Neural progenitor cell (in vitro differentiated cells): ENCODE measurements at regions not wholly inside any gene's neighbourhood (a gene's known extent, or its start where the extent isn't known, plus 50 kb on each side); places are given as distances from the start of the nearest gene placed in this dataset.

Source experiments
- EZH2 ChIP-seq: fragments of 200-600 bp; sonication (generic); IDR thresholded peaks from 2 replicates; pipeline ENCODE4 v1.6.1; 2017; ENCODE audit warnings: antibody characterized with exemption, mild to moderate bottlenecking, moderate library complexity
- EZH2phosphoT487 ChIP-seq: fragments of 200-600 bp; sonication (generic); IDR thresholded peaks from 2 replicates; pipeline ENCODE4 v1.6.1; 2017; ENCODE audit warnings: antibody characterized with exemption
- TF ChIP-seq, protein P1 (sequence below): fragments of 200-600 bp; sonication (generic); IDR thresholded peaks from 2 replicates; pipeline ENCODE4 v1.5.1; 2017; ENCODE audit warnings: antibody characterized with exemption, mild to moderate bottlenecking

DNA sequence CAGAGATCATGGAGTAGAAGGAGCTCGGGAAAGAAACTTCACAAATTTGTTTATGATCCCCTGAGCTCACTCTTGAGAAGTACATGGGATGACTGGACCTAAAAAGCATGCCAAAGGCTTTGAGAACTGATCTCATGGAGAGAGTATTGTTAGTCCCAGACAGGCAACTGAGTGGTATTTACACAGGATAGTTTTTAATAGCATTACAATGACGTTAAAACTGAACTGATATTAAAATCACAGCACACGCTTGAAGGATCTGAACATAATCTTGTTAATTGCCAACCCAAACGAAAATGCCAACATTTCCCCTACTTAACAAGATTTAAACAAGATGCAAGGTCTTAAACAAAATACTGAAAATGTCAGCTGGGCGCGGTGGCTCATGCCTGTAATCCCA lies 113.2 kb upstream of the NLGN1 start:
- TF ChIP-seq EZH2 (no peak), EZH2phosphoT487 (no peak)
- TF ChIP-seq, protein P1, sequence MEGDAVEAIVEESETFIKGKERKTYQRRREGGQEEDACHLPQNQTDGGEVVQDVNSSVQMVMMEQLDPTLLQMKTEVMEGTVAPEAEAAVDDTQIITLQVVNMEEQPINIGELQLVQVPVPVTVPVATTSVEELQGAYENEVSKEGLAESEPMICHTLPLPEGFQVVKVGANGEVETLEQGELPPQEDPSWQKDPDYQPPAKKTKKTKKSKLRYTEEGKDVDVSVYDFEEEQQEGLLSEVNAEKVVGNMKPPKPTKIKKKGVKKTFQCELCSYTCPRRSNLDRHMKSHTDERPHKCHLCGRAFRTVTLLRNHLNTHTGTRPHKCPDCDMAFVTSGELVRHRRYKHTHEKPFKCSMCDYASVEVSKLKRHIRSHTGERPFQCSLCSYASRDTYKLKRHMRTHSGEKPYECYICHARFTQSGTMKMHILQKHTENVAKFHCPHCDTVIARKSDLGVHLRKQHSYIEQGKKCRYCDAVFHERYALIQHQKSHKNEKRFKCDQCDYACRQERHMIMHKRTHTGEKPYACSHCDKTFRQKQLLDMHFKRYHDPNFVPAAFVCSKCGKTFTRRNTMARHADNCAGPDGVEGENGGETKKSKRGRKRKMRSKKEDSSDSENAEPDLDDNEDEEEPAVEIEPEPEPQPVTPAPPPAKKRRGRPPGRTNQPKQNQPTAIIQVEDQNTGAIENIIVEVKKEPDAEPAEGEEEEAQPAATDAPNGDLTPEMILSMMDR, result no peak
